PC-3 (cell line): ENCODE measurements at regions not wholly inside any gene's neighbourhood (a gene's known extent, or its start where the extent isn't known, plus 50 kb on each side); places are given as distances from the start of the nearest gene placed in this dataset.

ENCODE experiments used
- EZH2 ChIP-seq: fragments of 300-600 bp; sonication (generic); IDR thresholded peaks from one replicate; pipeline ENCODE4 v1.6.1; 2017; ENCODE audit warnings: antibody characterized with exemption, mild to moderate bottlenecking, low read length; ENCODE audit not compliant: unreplicated experiment
- TF ChIP-seq, protein P1 (sequence below): fragments of 300-600 bp; sonication (generic); conservative IDR thresholded peaks from 2 replicates; pipeline ENCODE4 v1.5.1; 2017; ENCODE audit warnings: antibody characterized with exemption, low read depth, mild to moderate bottlenecking, low read length

GRCh38 chr20:4519534-4519933 is 166.7 kb upstream of the PRNP start:
- TF ChIP-seq, protein P1, sequence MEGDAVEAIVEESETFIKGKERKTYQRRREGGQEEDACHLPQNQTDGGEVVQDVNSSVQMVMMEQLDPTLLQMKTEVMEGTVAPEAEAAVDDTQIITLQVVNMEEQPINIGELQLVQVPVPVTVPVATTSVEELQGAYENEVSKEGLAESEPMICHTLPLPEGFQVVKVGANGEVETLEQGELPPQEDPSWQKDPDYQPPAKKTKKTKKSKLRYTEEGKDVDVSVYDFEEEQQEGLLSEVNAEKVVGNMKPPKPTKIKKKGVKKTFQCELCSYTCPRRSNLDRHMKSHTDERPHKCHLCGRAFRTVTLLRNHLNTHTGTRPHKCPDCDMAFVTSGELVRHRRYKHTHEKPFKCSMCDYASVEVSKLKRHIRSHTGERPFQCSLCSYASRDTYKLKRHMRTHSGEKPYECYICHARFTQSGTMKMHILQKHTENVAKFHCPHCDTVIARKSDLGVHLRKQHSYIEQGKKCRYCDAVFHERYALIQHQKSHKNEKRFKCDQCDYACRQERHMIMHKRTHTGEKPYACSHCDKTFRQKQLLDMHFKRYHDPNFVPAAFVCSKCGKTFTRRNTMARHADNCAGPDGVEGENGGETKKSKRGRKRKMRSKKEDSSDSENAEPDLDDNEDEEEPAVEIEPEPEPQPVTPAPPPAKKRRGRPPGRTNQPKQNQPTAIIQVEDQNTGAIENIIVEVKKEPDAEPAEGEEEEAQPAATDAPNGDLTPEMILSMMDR: peak; percentile 65
- TF ChIP-seq EZH2: no peak
